ENCODE measurements at regions not wholly inside any gene's neighbourhood (a gene's known extent, or its start where the extent isn't known, plus 50 kb on each side); places are given as distances from the start of the nearest gene placed in this dataset.

GRCh38 chr18:34039201-34039600 is 185.5 kb downstream of the NOL4 start:
- H3K4me1 Mint-ChIP-seq (ENCODE audit: low read depth), result no peaks in the 10 kb centered on the region
- H3K27me3 Mint-ChIP-seq, result no peaks in the 10 kb centered on the region
- ChIA-PET POLR2A (no interaction called here), CTCF (no interaction called here)
- no peaks in the 10 kb centered on the region for H3K36me3 Mint-ChIP-seq (ENCODE audit: low read depth)
- intact Hi-C loops (cut with micrococcal nuclease), result no loop called here
- no peak overlapping the region for H3K27ac Mint-ChIP-seq
- ATAC-seq, result no peak
- H3K9me3 Mint-ChIP-seq, result peaks cover 18% of the 10 kb centered on the region
- no peak for TF ChIP-seq CTCF (IDR thresholded peaks at IDR 0.05)
- no peak for DNase-seq
- H3K4me3 Mint-ChIP-seq, result no peak overlapping the region

GRCh38 chr18:34038086-34038485 is 186.6 kb downstream of the NOL4 start:
- H3K4me3 Mint-ChIP-seq, result no peak overlapping the region
- H3K4me1 Mint-ChIP-seq (ENCODE audit: low read depth), result no peaks in the 10 kb centered on the region
- H3K27ac Mint-ChIP-seq, result no peak overlapping the region
- no peak for TF ChIP-seq CTCF (IDR thresholded peaks at IDR 0.05)
- DNase-seq (no peak), ATAC-seq (no peak)
- ChIA-PET CTCF (no interaction called here), POLR2A (no interaction called here)
- intact Hi-C loops (cut with micrococcal nuclease), result no loop called here
- H3K9me3 Mint-ChIP-seq, result peaks cover 23% of the 10 kb centered on the region
- H3K27me3 Mint-ChIP-seq, result no peaks in the 10 kb centered on the region
- H3K36me3 Mint-ChIP-seq (ENCODE audit: low read depth), result no peaks in the 10 kb centered on the region

GRCh38 chr18:34033968-34034367 is 190.7 kb downstream of the NOL4 start:
- peaks cover 21% of the 10 kb centered on the region for H3K9me3 Mint-ChIP-seq
- DNase-seq (no peak), ATAC-seq (no peak)
- TF ChIP-seq CTCF (IDR thresholded peaks at IDR 0.05), result no peak
- ChIA-PET POLR2A (no interaction called here), CTCF (no interaction called here)
- no peak overlapping the region for H3K4me3 Mint-ChIP-seq
- no peaks in the 10 kb centered on the region for H3K4me1 Mint-ChIP-seq (ENCODE audit: low read depth)
- no peaks in the 10 kb centered on the region for H3K36me3 Mint-ChIP-seq (ENCODE audit: low read depth)
- intact Hi-C loops (cut with micrococcal nuclease), result no loop called here
- H3K27me3 Mint-ChIP-seq, result no peaks in the 10 kb centered on the region
- H3K27ac Mint-ChIP-seq, result no peak overlapping the region

- Mint-ChIP-seq H3K4me3 (no peak overlapping the region), H3K9me3 (peaks cover 17% of the 10 kb centered on the region), H3K27ac (no peak overlapping the region), H3K4me1 (ENCODE audit: low read depth) (no peaks in the 10 kb centered on the region), H3K36me3 (ENCODE audit: low read depth) (no peaks in the 10 kb centered on the region), H3K27me3 (no peaks in the 10 kb centered on the region)
- no peak for TF ChIP-seq CTCF (IDR thresholded peaks at IDR 0.05)
- no peak for ATAC-seq
- ChIA-PET CTCF (interaction anchor here (0.6 kb wide), 1 partner anchor 422 kb away, joined by 3 read pairs; no protein-coding TSS in a partner anchor), POLR2A (no interaction called here)
- intact Hi-C loops (cut with micrococcal nuclease), result no loop called here
- DNase-seq, result no peak
These were observed 192.9 kb downstream of the NOL4 start for GRCh38 chr18:34031810-34032209.

- Mint-ChIP-seq H3K4me3 (no peak overlapping the region), H3K27ac (no peak overlapping the region), H3K36me3 (ENCODE audit: low read depth) (no peaks in the 10 kb centered on the region), H3K27me3 (no peaks in the 10 kb centered on the region), H3K9me3 (peaks cover 8% of the 10 kb centered on the region), H3K4me1 (ENCODE audit: low read depth) (no peaks in the 10 kb centered on the region)
- intact Hi-C loops (cut with micrococcal nuclease), result no loop called here
- CTCF ChIA-PET, result no interaction called here
- TF ChIP-seq CTCF (IDR thresholded peaks at IDR 0.05), result no peak
- DNase-seq (no peak), ATAC-seq (no peak)
- POLR2A ChIA-PET, result no interaction called here
These were observed 196.4 kb downstream of the NOL4 start for GRCh38 chr18:34028324-34028723.
